Stimulated activated CD4-positive, alpha-beta T cell treated with anti-CD3 and anti-CD28 coated beads, TNF-alpha, amount 100 ng/mL, for 24 hours (primary cell): ENCODE measurements at regions not wholly inside any gene's neighbourhood (a gene's known extent, or its start where the extent isn't known, plus 50 kb on each side); places are given as distances from the start of the nearest gene placed in this dataset.
"Not testable (repeated sequence)": the region's sequence is repeated elsewhere in the genome, so short reads cannot be mapped to it uniquely, and the experiment has no call there.

ENCODE experiments used
- DNase-seq, 3 experiments: peaks; one replicate each; pipeline ENCODE4 v3.0.0-alpha.2; 2020; ENCODE audit warnings: low read depth in 3 of 3

DNA sequence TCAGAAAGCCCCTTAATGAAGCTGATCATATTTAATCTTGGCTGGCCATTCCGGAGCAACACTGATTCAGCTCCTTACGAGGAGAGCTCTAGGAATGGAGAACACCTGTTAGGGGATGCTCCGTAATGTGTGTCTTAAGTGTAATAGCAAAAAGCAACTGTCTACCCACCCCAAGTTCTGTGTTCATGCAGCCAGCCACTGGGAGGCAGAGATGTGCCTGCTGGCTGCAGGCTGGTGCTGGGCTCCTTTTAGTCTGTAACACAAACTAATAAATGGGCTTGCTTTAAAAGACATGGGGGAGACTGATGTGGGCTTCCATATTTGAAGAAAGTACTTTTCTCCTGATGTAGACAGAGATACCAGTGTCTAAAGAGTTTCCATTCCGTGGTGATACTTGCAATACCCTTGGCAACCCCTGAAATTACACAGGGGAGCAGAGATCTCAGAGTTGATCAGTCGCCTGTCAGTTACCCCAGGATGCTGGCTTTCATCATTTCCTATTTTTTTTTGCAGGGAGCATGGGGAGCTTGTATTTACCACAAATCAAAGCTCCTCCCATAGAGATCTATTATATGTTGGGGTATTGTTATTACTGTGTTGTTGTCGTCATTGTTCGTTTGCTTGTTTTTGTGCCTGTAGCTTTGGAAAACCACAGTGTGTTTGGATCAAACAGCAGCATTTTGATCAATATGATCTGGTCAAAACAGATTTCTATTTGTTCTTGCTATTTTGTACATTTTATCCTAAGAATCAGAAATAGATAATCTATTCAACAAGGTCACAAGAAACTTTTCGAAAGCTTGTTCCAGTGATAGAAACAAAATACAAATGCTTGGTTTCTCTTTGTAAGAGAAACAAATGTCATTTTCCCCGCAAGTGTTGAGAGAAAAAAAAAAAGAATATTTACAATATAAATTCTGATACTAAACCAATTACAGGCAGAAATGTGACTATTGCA, 65.8 kb downstream of the MTX3 start:
- peak in 1 of 3 experiments; percentile 12 for DNase-seq

DNA sequence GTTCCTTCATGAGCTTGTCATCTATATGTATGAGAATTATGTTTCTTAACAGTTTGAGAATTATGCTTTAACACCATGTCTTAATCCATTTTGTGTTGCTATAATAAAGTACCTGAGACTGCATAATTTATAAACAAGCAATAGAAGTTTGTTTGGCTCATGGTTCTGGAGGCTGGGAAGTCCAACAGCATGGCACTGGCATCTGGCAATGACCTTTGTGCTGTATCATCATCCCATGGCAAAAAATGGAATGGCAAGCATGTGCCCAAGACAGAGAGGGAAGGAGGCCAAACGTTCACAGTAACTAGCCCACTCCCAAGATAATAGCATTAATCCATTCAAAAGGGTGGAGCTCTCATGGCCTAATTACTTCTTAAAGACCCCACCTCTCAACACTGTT, 67.6 kb downstream of the MTX3 start:
- no peak for DNase-seq

GRCh38 chr5:79922626-79923025, 68.4 kb downstream of the MTX3 start:
- no peak for DNase-seq

GRCh38 chr5:79907452-79907851, 83.6 kb downstream of the MTX3 start:
- DNase-seq: not testable (repeated sequence)

GRCh38 chr5:79902571-79902970, 88.5 kb downstream of the MTX3 start:
- DNase-seq: not testable (repeated sequence)

- DNase-seq: no peak
Observed at GRCh38 chr5:79901631-79902030, 89.4 kb downstream of the MTX3 start.

DNA sequence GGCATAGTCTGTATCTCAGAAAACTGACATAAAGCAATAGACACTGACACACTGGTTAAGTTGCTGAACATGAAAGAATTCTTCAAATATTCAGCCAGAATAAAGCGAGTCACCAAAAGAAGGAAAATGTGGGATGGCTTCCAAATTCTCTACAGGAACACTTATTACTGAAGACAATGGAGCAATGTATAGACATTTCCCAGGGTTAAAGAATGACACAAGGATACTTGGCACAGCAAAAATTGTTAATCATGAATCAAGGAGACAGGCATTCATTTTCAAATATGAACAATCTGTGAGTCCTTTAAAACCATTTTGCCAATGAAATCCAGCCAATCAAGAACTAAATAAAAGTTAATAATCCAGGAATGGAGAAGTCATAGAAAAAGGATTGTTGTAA, 92.5 kb downstream of the MTX3 start:
- DNase-seq: no peak

- DNase-seq: no peak
Observed at GRCh38 chr5:79893976-79894375, 97.1 kb downstream of the MTX3 start.

GRCh38 chr5:79893485-79893884, 97.6 kb downstream of the MTX3 start:
- DNase-seq: no peak

DNA sequence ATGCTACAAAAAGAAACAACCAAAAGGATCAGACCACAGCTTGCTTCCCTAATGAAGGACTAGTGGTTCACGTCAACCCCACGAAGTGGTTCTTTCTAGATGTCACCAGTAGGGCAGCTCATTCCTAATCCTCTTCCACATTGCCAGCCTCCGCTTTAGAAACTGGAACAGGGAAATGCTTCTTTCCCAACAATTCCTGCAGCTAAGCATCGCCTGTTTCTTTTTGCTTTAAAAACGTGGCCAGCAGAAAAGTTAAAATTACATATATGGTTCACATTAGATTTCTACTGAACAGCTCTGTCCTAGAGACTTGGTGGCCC, 100.2 kb downstream of the MTX3 start:
- DNase-seq: no peak

DNA sequence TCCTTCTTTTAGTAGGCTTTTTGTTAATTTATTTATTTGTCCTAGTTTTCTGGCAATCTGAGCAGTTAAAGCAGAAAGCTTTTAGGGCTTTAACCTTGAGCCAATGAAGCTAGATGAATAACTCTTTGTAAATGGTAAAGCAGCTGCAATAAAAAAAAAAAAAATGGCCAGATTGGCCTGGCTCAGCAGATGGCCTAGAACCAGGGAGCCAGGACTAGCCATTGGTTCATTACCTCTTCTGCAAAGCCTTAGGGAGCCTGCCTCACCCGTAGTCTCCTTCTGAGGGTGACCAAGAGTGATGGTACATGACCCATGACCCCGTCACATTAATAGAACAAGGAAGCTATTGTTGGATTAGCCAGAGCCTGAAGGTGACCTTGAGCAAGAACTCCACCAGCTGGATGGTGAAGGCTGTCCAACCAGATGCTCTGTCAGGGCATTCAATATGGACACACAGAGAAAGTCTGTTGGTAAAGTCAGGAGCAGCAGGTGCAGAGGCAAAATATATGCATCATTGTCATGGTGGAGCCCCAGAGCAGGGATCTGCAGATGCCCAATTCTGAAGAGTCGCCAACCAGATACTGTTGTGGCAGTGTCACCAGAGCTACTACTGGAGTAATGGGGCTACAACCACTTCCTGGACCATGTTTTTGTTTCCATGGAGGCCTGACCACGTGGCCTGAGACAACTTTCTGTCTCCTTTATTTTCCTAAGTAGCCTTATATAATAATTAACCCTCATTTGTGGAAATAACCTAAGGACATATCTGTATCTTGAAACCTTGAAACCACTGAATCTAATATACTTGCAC, 100.7 kb downstream of the MTX3 start:
- no peak for DNase-seq

DNA sequence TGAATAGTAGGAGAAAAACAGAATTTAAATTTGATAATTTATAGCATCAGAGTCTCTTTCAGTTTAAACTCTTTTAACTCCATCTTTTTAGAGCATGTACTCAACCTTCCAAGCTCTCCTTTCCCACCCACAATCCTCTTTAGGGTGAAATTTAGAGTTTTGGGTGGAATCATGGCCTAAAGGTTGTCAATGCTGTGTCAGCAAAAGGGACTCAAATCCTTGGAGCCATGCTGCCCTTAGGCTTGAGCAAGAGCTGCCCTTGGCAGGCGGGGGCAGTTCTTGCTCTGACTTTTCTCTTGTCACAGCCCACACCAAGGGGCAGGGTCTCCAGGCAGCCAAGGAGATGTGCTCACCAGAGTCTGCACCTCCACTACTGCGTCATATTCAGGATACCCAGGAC, 102.4 kb downstream of the MTX3 start:
- DNase-seq: no peak

GRCh38 chr5:79886925-79887655, 104.0 kb downstream of the MTX3 start:
- no peak for DNase-seq

GRCh38 chr5:79886456-79886855, 104.6 kb downstream of the MTX3 start:
- no peak for DNase-seq

- DNase-seq: not testable (repeated sequence)
Observed at GRCh38 chr5:79879880-79880279, 111.2 kb downstream of the MTX3 start.

DNA sequence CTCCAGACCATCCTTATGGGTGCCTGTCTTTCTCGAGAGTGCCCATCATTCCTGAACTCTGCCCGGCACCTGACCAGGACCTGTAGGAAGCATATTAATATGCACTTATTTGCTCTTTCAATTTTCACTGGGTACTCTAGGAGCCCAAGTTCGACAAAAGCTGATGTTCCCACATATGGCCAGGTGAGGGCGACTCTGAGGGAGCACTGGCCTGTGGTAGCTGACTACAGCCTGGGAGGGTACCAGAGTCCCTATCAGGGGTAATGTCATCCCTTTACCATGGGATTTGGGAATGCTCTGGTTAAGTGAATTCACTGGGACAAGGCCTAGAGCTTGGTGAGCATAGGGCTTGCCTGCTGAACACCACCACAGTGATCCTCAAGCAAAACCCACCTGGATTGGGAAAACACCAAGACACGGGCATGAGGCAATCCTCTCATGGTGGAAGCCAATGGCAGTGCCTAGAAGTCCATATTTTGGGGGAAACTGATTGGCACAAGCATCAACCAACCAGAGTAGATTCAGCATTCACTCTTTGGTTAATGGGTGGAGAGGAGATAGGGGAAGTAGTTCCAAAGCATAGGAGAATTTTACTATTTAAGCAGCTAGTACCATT, 112.2 kb downstream of the MTX3 start:
- DNase-seq: peak in 1 of 3 experiments; percentile 37

DNA sequence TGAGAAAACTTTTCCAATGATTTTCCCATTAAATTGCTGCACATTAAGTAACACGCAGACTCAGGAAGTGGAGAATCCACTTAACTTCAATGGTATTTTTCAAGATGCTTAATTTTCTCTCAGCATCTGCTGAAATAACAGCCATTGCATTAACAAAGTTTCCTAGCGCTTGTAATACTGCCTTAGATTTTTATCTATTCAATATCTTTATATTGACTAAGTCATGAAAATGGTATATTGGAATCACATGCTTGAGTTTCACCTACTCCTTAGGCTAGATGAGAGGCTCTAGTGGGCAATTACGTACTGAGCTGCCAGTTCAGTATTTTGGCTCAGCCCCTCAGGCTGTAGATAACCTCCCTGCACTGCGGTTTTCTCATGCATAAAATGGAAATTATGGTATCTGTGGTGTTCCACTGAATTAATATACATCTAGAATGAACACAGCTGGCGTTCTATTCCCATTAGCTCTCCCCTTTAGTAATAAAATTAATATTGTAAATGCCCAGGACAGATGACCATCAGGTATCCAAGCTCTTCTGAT, 112.9 kb downstream of the MTX3 start:
- DNase-seq: no peak

GRCh38 chr5:79876456-79876855, 114.6 kb downstream of the MTX3 start:
- no peak for DNase-seq

- DNase-seq: no peak
Observed at GRCh38 chr5:79875230-79875629, 115.8 kb downstream of the MTX3 start.

GRCh38 chr5:79873187-79873586, 117.9 kb downstream of the MTX3 start:
- no peak for DNase-seq

DNA sequence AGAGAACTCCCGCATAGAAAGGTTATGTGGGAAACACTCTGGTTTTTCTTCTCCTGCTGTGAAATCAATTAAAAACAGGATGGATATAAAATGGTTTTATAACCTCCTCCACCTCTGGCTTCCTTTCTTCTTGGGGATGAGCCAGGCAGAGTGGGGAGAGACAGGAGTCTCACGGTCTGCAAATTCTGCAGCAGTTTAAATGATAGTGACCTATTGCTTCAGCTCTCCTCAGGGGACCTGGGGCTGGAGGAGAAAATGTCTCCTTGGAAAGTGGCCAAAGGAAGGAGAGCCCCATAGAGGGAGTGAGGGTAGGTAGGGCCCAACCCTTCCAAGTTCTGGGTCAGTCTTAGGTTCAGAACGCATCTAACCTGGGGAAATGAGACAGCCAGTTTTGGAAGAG, 118.8 kb downstream of the MTX3 start:
- DNase-seq: no peak
